ENCODE measurements at regions not wholly inside any gene's neighbourhood (a gene's known extent, or its start where the extent isn't known, plus 50 kb on each side); places are given as distances from the start of the nearest gene placed in this dataset.

DNA sequence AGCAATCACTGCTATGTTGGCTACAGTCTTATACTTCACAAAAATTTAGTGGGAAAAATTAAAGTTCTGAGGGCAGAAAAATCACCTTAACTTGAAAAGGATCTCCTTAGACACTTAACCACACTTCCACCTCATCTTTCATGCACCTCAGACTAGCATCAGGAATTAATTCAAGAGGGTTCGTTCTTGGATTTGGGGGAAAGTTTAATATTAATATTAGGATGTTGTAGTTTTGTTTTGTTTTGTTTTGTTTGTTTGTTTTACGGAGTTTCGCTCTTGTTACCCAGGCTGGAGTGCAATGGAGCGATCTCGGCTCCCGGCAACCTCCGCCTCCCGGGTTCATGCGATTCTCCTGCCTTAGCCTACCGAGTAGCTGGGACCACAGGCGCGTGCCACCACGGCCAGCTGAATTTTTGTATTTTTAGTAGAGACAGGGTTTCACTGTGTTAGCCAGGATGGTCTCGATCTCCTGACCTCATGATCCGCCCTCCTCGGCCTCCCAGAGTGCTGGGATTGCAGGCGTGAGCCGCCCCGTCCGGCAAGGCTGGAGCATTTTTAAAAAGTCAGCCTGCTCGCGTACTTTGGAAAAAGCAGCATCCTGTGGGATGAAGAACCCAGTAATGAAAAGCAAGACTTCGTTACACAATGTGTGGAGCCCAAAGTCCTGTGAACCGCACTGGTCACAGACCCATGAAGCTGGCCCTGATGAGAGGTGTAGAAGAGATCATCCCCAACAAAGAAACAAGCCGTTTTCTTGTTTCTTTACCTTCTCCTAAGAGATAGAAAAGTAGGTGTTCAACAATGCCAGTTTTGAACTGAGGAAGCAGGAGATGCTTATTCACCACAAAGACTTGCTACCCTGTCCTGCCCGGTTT is 194.9 kb downstream of the GPX5 start:
- TF ChIP-seq TAF1 (IDR thresholded peaks at IDR 0.05; ENCODE audit: borderline replicate concordance, insufficient read depth, low read length) (no peak), FOXP2 (optimal IDR thresholded peaks at IDR 0.05; ENCODE audit: borderline replicate concordance, extremely low read depth, extremely low read length, insufficient read depth) (no peak), SIN3A (IDR thresholded peaks at IDR 0.05; ENCODE audit: borderline replicate concordance, insufficient read depth, low read length) (no peak)
- TF ChIP-seq, protein P1, sequence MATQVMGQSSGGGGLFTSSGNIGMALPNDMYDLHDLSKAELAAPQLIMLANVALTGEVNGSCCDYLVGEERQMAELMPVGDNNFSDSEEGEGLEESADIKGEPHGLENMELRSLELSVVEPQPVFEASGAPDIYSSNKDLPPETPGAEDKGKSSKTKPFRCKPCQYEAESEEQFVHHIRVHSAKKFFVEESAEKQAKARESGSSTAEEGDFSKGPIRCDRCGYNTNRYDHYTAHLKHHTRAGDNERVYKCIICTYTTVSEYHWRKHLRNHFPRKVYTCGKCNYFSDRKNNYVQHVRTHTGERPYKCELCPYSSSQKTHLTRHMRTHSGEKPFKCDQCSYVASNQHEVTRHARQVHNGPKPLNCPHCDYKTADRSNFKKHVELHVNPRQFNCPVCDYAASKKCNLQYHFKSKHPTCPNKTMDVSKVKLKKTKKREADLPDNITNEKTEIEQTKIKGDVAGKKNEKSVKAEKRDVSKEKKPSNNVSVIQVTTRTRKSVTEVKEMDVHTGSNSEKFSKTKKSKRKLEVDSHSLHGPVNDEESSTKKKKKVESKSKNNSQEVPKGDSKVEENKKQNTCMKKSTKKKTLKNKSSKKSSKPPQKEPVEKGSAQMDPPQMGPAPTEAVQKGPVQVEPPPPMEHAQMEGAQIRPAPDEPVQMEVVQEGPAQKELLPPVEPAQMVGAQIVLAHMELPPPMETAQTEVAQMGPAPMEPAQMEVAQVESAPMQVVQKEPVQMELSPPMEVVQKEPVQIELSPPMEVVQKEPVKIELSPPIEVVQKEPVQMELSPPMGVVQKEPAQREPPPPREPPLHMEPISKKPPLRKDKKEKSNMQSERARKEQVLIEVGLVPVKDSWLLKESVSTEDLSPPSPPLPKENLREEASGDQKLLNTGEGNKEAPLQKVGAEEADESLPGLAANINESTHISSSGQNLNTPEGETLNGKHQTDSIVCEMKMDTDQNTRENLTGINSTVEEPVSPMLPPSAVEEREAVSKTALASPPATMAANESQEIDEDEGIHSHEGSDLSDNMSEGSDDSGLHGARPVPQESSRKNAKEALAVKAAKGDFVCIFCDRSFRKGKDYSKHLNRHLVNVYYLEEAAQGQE (IDR thresholded peaks at IDR 0.05; ENCODE audit: insufficient read depth in 1 of 2, low read depth in 2 of 2, low read length in 2 of 2): no peak

DNA sequence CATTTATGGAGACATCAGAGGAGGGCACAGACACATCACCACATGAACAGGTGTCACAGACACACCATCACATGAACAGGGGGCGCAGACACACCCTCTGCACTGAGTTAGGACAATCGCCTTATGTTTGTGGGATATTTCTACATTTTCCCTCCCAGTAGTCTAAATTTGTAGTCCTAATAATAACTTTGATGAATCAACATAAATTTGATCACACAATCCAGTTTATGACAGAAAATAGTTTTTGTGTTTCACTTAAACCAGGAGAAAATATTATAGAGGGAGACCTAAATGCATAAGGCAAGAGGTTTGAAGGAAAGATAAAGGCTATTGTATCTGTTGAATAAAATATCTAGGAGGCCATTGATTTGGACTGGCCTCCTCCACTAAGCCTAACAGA is 195.7 kb downstream of the GPX5 start:
- TF ChIP-seq, protein P1 (IDR thresholded peaks at IDR 0.05; ENCODE audit: insufficient read depth in 1 of 2, low read depth in 2 of 2, low read length in 2 of 2): no peak
- TF ChIP-seq POLR2AphosphoS5 (IDR thresholded peaks at IDR 0.05; ENCODE audit: low read depth, low read length) (no peak), SIN3A (IDR thresholded peaks at IDR 0.05; ENCODE audit: borderline replicate concordance, insufficient read depth, low read length) (no peak), TAF1 (IDR thresholded peaks at IDR 0.05; ENCODE audit: borderline replicate concordance, insufficient read depth, low read length) (no peak), FOXP2 (optimal IDR thresholded peaks at IDR 0.05; ENCODE audit: borderline replicate concordance, extremely low read depth, extremely low read length, insufficient read depth) (no peak)

DNA sequence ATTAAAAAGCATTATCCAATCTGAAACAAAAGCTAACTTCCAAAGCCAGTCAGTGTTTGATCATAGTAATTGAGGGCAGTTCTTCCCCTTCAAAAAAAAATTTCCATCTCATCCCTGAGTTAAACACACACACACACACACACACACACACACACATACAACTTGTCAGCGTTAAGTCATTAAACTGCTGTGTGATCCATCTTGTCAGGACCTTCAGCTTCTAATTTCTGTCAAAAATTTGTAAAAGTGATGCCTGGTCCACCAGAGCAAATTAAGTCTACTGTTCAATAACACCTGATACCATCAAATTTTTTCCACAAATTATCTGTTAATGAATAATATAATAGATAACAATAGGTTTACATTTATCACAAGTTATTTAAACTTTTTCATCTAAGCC is 198.7 kb downstream of the GPX5 start:
- no peak for TF ChIP-seq SIN3A (IDR thresholded peaks at IDR 0.05; ENCODE audit: borderline replicate concordance, insufficient read depth, low read length)
- TF ChIP-seq FOXP2 (optimal IDR thresholded peaks at IDR 0.05; ENCODE audit: borderline replicate concordance, extremely low read depth, extremely low read length, insufficient read depth): no peak
- TF ChIP-seq POLR2AphosphoS5 (IDR thresholded peaks at IDR 0.05; ENCODE audit: low read depth, low read length): no peak
- TF ChIP-seq, protein P1 (IDR thresholded peaks at IDR 0.05; ENCODE audit: insufficient read depth in 1 of 2, low read depth in 2 of 2, low read length in 2 of 2): no peak
- TF ChIP-seq TAF1 (IDR thresholded peaks at IDR 0.05; ENCODE audit: borderline replicate concordance, insufficient read depth, low read length): no peak

DNA sequence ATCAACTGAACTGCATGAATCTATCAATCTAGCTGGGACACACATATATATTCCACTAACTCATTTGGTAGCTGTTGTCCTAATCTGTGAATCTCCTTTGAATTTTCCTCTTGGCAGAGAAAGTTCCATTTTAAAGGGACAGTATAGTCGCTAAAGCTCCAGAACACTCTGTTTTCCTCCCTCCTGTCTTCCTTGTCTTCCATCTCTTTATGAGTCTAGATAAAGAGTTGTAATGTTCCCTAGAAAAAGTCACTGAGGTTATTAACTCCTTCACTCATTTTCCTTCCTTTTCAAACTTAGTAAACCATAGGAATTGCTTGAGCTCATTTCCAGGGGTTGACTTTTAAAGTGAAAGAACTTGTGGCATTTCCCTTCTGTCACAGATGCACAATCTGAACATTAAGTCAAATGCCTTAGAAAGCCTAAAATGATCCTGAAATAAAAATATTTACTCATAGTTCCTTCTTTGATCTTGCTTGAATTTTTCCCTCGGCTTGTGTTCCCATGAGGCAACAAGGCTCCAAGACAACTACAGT is 198.4 kb downstream of the TRIM27 start:
- TF ChIP-seq SIN3A (IDR thresholded peaks at IDR 0.05; ENCODE audit: borderline replicate concordance, insufficient read depth, low read length): no peak
- TF ChIP-seq, protein P1 (IDR thresholded peaks at IDR 0.05; ENCODE audit: insufficient read depth in 1 of 2, low read depth in 2 of 2, low read length in 2 of 2): no peak
- no peak for TF ChIP-seq POLR2AphosphoS5 (IDR thresholded peaks at IDR 0.05; ENCODE audit: low read depth, low read length)
- no peak for TF ChIP-seq FOXP2 (optimal IDR thresholded peaks at IDR 0.05; ENCODE audit: borderline replicate concordance, extremely low read depth, extremely low read length, insufficient read depth)
- TF ChIP-seq TAF1 (IDR thresholded peaks at IDR 0.05; ENCODE audit: borderline replicate concordance, insufficient read depth, low read length): no peak
